Spleen (tissue), 7 donors: ENCODE measurements at regions not wholly inside any gene's neighbourhood (a gene's known extent, or its start where the extent isn't known, plus 50 kb on each side); places are given as distances from the start of the nearest gene placed in this dataset.

ENCODE experiments used
- POLR2A ChIP-seq, 3 donors: fragments of 450-650 bp; IDR thresholded peaks; one replicate each; pipeline ENCODE4 v1.5.1; 2017; ENCODE audit warnings: antibody characterized with exemption in 3 of 3, mild to moderate bottlenecking in 1 of 3
- POLR2AphosphoS5 ChIP-seq, 3 donors: sonication (generic); formaldehyde crosslinking; IDR thresholded peaks; one replicate each; pipeline ENCODE4 v1.5.1; 2017; ENCODE audit warnings: antibody characterized with exemption in 3 of 3
- TF ChIP-seq, protein P1 (sequence below), 11 experiments: fragments of 200-600 bp in 7 of 11; fragments of 450-650 bp in 4 of 11; sonication (generic) in 4 of 11; IDR thresholded peaks in 8 of 11; conservative IDR thresholded peaks in 3 of 11; 1 replicate in 7 of 11; 2 replicates in 4 of 11; pipeline versions ENCODE4 v1.4.0 to v1.8.0; 2016 to 2021; ENCODE audit warnings: antibody characterized with exemption in 11 of 11, inconsistent platforms in 4 of 11, mild to moderate bottlenecking in 1 of 11
- donor health status: DM: no; HTN: no; CAD: no; lungs with moderate emphysema.
- donor health status: DM: no; HTN: no; CAD: no.
- donor health status: DM: no; HTN: no; CAD: no.

GRCh38 chrX:129239371-129239770 is 283.9 kb downstream of the SMARCA1 start:
- TF ChIP-seq POLR2A (IDR thresholded peaks at IDR 0.05) (no peak), POLR2AphosphoS5 (IDR thresholded peaks at IDR 0.05) (no peak)
- TF ChIP-seq, protein P1, sequence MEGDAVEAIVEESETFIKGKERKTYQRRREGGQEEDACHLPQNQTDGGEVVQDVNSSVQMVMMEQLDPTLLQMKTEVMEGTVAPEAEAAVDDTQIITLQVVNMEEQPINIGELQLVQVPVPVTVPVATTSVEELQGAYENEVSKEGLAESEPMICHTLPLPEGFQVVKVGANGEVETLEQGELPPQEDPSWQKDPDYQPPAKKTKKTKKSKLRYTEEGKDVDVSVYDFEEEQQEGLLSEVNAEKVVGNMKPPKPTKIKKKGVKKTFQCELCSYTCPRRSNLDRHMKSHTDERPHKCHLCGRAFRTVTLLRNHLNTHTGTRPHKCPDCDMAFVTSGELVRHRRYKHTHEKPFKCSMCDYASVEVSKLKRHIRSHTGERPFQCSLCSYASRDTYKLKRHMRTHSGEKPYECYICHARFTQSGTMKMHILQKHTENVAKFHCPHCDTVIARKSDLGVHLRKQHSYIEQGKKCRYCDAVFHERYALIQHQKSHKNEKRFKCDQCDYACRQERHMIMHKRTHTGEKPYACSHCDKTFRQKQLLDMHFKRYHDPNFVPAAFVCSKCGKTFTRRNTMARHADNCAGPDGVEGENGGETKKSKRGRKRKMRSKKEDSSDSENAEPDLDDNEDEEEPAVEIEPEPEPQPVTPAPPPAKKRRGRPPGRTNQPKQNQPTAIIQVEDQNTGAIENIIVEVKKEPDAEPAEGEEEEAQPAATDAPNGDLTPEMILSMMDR (IDR thresholded peaks at IDR 0.05 in 8 of 11, conservative IDR thresholded peaks at IDR 0.05 in 3 of 11), result no peak
